GM12865 (cell line): ENCODE measurements at regions not wholly inside any gene's neighbourhood (a gene's known extent, or its start where the extent isn't known, plus 50 kb on each side); places are given as distances from the start of the nearest gene placed in this dataset.

Source experiments
- DNase-seq: peaks from one replicate; pipeline ENCODE4 v3.0.0; 2010; ENCODE audit warnings: low read depth
- H3K4me3 ChIP-seq: 2 replicates; pipeline ENCODE4 v1.5.1; 2011; ENCODE audit warnings: mild to moderate bottlenecking, low read depth, low read length, control low read depth
- TF ChIP-seq, protein P1 (sequence below): IDR thresholded peaks from 2 replicates; pipeline ENCODE4 v1.5.1; 2011; ENCODE audit warnings: low read length, control low read depth, low read depth, inconsistent platforms; ENCODE audit not compliant: insufficient read depth; ENCODE audit errors: missing control alignments

DNA sequence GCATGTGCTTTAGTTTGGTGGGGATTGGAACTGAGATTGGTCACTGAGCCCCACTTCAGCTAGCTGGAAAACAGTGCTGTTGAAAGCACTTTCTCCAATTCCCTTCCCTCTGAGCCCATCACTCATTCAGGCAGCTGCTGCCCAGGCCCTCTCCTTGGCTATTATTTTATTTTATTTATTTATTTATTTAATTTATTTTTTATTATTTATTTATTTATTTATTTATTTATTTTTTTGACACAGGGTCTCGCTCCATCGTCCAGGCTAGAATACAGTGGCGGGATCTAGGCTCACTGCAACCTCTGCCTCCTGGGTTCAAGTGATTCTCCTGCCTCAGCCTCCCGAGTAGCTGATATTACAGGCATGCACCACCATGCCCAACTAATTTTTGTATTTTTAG lies 51.8 kb upstream of the RBPJ start:
- TF ChIP-seq, protein P1, sequence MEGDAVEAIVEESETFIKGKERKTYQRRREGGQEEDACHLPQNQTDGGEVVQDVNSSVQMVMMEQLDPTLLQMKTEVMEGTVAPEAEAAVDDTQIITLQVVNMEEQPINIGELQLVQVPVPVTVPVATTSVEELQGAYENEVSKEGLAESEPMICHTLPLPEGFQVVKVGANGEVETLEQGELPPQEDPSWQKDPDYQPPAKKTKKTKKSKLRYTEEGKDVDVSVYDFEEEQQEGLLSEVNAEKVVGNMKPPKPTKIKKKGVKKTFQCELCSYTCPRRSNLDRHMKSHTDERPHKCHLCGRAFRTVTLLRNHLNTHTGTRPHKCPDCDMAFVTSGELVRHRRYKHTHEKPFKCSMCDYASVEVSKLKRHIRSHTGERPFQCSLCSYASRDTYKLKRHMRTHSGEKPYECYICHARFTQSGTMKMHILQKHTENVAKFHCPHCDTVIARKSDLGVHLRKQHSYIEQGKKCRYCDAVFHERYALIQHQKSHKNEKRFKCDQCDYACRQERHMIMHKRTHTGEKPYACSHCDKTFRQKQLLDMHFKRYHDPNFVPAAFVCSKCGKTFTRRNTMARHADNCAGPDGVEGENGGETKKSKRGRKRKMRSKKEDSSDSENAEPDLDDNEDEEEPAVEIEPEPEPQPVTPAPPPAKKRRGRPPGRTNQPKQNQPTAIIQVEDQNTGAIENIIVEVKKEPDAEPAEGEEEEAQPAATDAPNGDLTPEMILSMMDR, result no peak
- H3K4me3 ChIP-seq, result no peak overlapping the region
- DNase-seq, result no peak
